Esophagus muscularis mucosa (tissue), 4 donors: ENCODE measurements at regions not wholly inside any gene's neighbourhood (a gene's known extent, or its start where the extent isn't known, plus 50 kb on each side); places are given as distances from the start of the nearest gene placed in this dataset.

ENCODE experiments used
- EP300 ChIP-seq: sonication (generic); formaldehyde crosslinking; IDR thresholded peaks from one replicate; pipeline ENCODE4 v1.6.1; 2017; ENCODE audit warnings: antibody characterized with exemption
- POLR2A ChIP-seq: fragments of 450-650 bp; IDR thresholded peaks from one replicate; pipeline ENCODE4 v1.6.1; 2017; ENCODE audit warnings: antibody characterized with exemption, moderate library complexity, mild to moderate bottlenecking, low read depth
- POLR2AphosphoS5 ChIP-seq, 2 donors: sonication (generic); formaldehyde crosslinking; IDR thresholded peaks; one replicate each; pipeline ENCODE4 v1.6.1; 2017; ENCODE audit warnings: antibody characterized with exemption in 2 of 2
- TF ChIP-seq, protein P1 (sequence below), 3 experiments: fragments of 200-600 bp in 2 of 3; fragments of 450-650 bp in 1 of 3; sonication (generic) in 2 of 3; IDR thresholded peaks; one replicate each; pipeline ENCODE4 v1.5.1; 2017 to 2019; ENCODE audit warnings: antibody characterized with exemption in 3 of 3, mild to moderate bottlenecking in 2 of 3, moderate library complexity in 1 of 3

DNA sequence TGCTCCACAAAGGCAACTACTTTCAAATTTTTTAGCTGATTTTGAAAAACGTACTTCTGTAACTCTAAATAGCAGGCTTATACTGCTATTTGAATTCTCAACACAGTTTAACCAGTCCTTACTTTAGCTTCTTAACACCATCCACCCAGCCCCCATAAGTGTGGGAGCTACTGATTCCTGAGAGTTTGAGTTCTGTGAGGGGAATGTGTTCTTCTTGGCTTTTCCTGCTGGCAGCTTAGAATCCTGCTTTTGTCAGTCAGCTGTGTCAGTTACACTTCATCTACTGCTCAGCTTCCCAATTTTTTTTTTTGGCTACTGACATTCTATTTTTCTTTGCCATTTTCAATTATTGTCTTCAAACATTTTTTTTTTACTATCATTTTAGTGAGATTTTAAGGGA is 440.4 kb downstream of the INSC start:
- TF ChIP-seq POLR2A (no peak), EP300 (no peak), POLR2AphosphoS5 (IDR thresholded peaks at IDR 0.05) (no peak)
- TF ChIP-seq, protein P1, sequence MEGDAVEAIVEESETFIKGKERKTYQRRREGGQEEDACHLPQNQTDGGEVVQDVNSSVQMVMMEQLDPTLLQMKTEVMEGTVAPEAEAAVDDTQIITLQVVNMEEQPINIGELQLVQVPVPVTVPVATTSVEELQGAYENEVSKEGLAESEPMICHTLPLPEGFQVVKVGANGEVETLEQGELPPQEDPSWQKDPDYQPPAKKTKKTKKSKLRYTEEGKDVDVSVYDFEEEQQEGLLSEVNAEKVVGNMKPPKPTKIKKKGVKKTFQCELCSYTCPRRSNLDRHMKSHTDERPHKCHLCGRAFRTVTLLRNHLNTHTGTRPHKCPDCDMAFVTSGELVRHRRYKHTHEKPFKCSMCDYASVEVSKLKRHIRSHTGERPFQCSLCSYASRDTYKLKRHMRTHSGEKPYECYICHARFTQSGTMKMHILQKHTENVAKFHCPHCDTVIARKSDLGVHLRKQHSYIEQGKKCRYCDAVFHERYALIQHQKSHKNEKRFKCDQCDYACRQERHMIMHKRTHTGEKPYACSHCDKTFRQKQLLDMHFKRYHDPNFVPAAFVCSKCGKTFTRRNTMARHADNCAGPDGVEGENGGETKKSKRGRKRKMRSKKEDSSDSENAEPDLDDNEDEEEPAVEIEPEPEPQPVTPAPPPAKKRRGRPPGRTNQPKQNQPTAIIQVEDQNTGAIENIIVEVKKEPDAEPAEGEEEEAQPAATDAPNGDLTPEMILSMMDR (IDR thresholded peaks at IDR 0.05) = no peak
